ENCODE measurements at regions not wholly inside any gene's neighbourhood (a gene's known extent, or its start where the extent isn't known, plus 50 kb on each side); places are given as distances from the start of the nearest gene placed in this dataset.
"Not testable (repeated sequence)": the region's sequence is repeated elsewhere in the genome, so short reads cannot be mapped to it uniquely, and the experiment has no call there.

GRCh38 chr5:148744380-148744779, 82.0 kb upstream of the ADRB2 start:
- DNase-seq, result not testable (repeated sequence)

- DNase-seq, result no peak
Measured at GRCh38 chr5:148746826-148747535, 79.4 kb upstream of the ADRB2 start.

- no peak for DNase-seq
Measured at GRCh38 chr5:148747536-148747906, 78.9 kb upstream of the ADRB2 start.

GRCh38 chr5:148748702-148749392, 77.6 kb upstream of the ADRB2 start:
- no peak for DNase-seq

GRCh38 chr5:148750614-148751013, 75.8 kb upstream of the ADRB2 start:
- DNase-seq, result no peak

GRCh38 chr5:148751025-148751424, 75.4 kb upstream of the ADRB2 start:
- DNase-seq, result no peak

- not testable (repeated sequence) for DNase-seq
Measured at GRCh38 chr5:148752375-148752774, 74.0 kb upstream of the ADRB2 start.

GRCh38 chr5:148759101-148759500, 67.3 kb upstream of the ADRB2 start:
- no peak for DNase-seq

- DNase-seq, result no peak
Measured at GRCh38 chr5:148760945-148761638, 65.3 kb upstream of the ADRB2 start.

- no peak for DNase-seq
Measured at GRCh38 chr5:148763996-148764395, 62.4 kb upstream of the ADRB2 start.

- DNase-seq, result no peak
Measured at GRCh38 chr5:148765061-148765460, 61.4 kb upstream of the ADRB2 start.

GRCh38 chr5:148768806-148769415, 57.5 kb upstream of the ADRB2 start:
- DNase-seq, result no peak

GRCh38 chr5:148769941-148770340, 56.5 kb upstream of the ADRB2 start:
- DNase-seq, result no peak

- DNase-seq, result no peak
Measured at GRCh38 chr5:148774313-148774712, 52.1 kb upstream of the ADRB2 start.

- DNase-seq, result no peak
Measured at GRCh38 chr5:148776261-148776660, 50.1 kb upstream of the ADRB2 start.

Data from NCI-H446 (cell line).